WTC11 (cell line): ENCODE measurements at regions not wholly inside any gene's neighbourhood (a gene's known extent, or its start where the extent isn't known, plus 50 kb on each side); places are given as distances from the start of the nearest gene placed in this dataset.

ENCODE experiments used
- ATAC-seq: fragments of 200-7000 bp; cut with Tn5 transposase; 2 replicates; pipeline ENCODE4 v1.10.0; 2021; ENCODE audit warnings: mild to moderate bottlenecking, moderate library complexity
- CTCF ChIA-PET: fragments of 300-600 bp; sonication (Branson Sonifier 250); formaldehyde crosslinking; loops from one replicate; lab custom pipeline; 2021; ENCODE audit warnings: antibody characterized with exemption; lab: Charles Lee
- POLR2A ChIA-PET: fragments of 350-600 bp; sonication (Branson Sonifier 250); formaldehyde crosslinking; loops from one replicate; lab custom pipeline; 2021; ENCODE audit warnings: antibody characterized with exemption; lab: Charles Lee
- DNase-seq: peaks from one replicate; pipeline ENCODE4 v3.0.0; 2021; ENCODE audit warnings: low spot score
- H3K27ac Mint-ChIP-seq: 2 replicates; pipeline ENCODE4 v1.8.0; 2021; ENCODE audit warnings: mixed read lengths
- H3K27me3 Mint-ChIP-seq: 2 replicates; pipeline ENCODE4 v1.8.0; 2021; ENCODE audit warnings: low read depth, mild to moderate bottlenecking, moderate library complexity, mixed read lengths
- H3K36me3 Mint-ChIP-seq: 2 replicates; pipeline ENCODE4 v1.8.0; 2021; ENCODE audit warnings: mixed read lengths
- H3K4me1 Mint-ChIP-seq: 2 replicates; pipeline ENCODE4 v1.8.0; 2022; ENCODE audit warnings: mixed read lengths
- H3K4me3 Mint-ChIP-seq: 2 replicates; pipeline ENCODE4 v1.8.0; 2021; ENCODE audit warnings: mild to moderate bottlenecking, moderate library complexity, mixed read lengths
- H3K9me3 Mint-ChIP-seq: 2 replicates; pipeline ENCODE4 v1.8.0; 2021; ENCODE audit warnings: mixed read lengths
- CDX4 ChIP-seq: fragments of 250-450 bp; sonication (Bioruptor Pico); IDR thresholded peaks from 2 replicates; pipeline ENCODE4 v1.9.0; 2021; ENCODE audit warnings: moderate library complexity, mild to moderate bottlenecking, inconsistent platforms, borderline replicate concordance
- CREB1 ChIP-seq: sonication (generic); formaldehyde crosslinking; IDR thresholded peaks from 2 replicates; pipeline ENCODE4 v1.8.0; 2023; ENCODE audit warnings: mild to moderate bottlenecking, missing genetic modification reagents
- ELF4 ChIP-seq: sonication (generic); formaldehyde crosslinking; IDR thresholded peaks from 2 replicates; pipeline ENCODE4 v1.8.1; 2022; ENCODE audit warnings: low read depth, mild to moderate bottlenecking, moderate library complexity, missing genetic modification reagents
- FOXJ3 ChIP-seq: sonication (generic); formaldehyde crosslinking; IDR thresholded peaks from 2 replicates; pipeline ENCODE4 v1.9.0; 2021; ENCODE audit warnings: missing genetic modification reagents, mild to moderate bottlenecking, borderline replicate concordance
- FOXP4 ChIP-seq: sonication (generic); formaldehyde crosslinking; IDR thresholded peaks from 2 replicates; pipeline ENCODE4 v1.8.0; 2022; ENCODE audit warnings: mild to moderate bottlenecking, missing genetic modification reagents
- IRF1 ChIP-seq: sonication (generic); formaldehyde crosslinking; IDR thresholded peaks from 2 replicates; pipeline ENCODE4 v1.8.0; 2023; ENCODE audit warnings: missing genetic modification reagents
- IRF2 ChIP-seq: sonication (generic); formaldehyde crosslinking; IDR thresholded peaks from 2 replicates; pipeline ENCODE4 v1.8.0; 2022; ENCODE audit warnings: low read depth, missing genetic modification reagents, borderline replicate concordance
- JAZF1 ChIP-seq: fragments of 250-450 bp; sonication (Bioruptor Pico); IDR thresholded peaks from 2 replicates; pipeline ENCODE4 v1.9.0; 2021; ENCODE audit warnings: moderate library complexity, mild to moderate bottlenecking, inconsistent platforms
- JUN ChIP-seq: sonication (generic); formaldehyde crosslinking; IDR thresholded peaks from 2 replicates; pipeline ENCODE4 v1.8.0; 2023; ENCODE audit warnings: mild to moderate bottlenecking, missing genetic modification reagents
- MXD4 ChIP-seq: fragments of 250-450 bp; sonication (Bioruptor Pico); IDR thresholded peaks from 2 replicates; pipeline ENCODE4 v1.8.0; 2021; ENCODE audit warnings: mild to moderate bottlenecking, moderate library complexity, borderline replicate concordance
- NFYB ChIP-seq: sonication (generic); formaldehyde crosslinking; conservative IDR thresholded peaks from 2 replicates; pipeline ENCODE4 v1.8.0; 2022; ENCODE audit warnings: low read depth, missing genetic modification reagents
- NR1H2 ChIP-seq: sonication (generic); formaldehyde crosslinking; IDR thresholded peaks from 2 replicates; pipeline ENCODE4 v1.9.0; 2021; ENCODE audit warnings: mild to moderate bottlenecking, moderate library complexity, missing genetic modification reagents
- NR3C1 ChIP-seq: sonication (generic); formaldehyde crosslinking; conservative IDR thresholded peaks from 2 replicates; pipeline ENCODE4 v1.8.1; 2023; ENCODE audit warnings: low read depth, mild to moderate bottlenecking, missing genetic modification reagents
- PRDM15 ChIP-seq: sonication (generic); formaldehyde crosslinking; IDR thresholded peaks from 2 replicates; pipeline ENCODE4 v1.8.0; 2022; ENCODE audit warnings: missing genetic modification reagents
- RORB ChIP-seq: fragments of 250-450 bp; sonication (Bioruptor Pico); IDR thresholded peaks from 2 replicates; pipeline ENCODE4 v1.9.0; 2021; ENCODE audit warnings: mild to moderate bottlenecking
- USF2 ChIP-seq: sonication (generic); formaldehyde crosslinking; IDR thresholded peaks from 2 replicates; pipeline ENCODE4 v1.8.1; 2023; ENCODE audit warnings: mild to moderate bottlenecking, missing genetic modification reagents, moderate library complexity
- ZBTB21 ChIP-seq: sonication (generic); formaldehyde crosslinking; IDR thresholded peaks from 2 replicates; pipeline ENCODE4 v1.8.1; 2023; ENCODE audit warnings: mild to moderate bottlenecking, missing genetic modification reagents, borderline replicate concordance
- ZMAT4 ChIP-seq: fragments of 250-450 bp; sonication (Bioruptor Pico); IDR thresholded peaks from 2 replicates; pipeline ENCODE4 v1.9.0; 2021; ENCODE audit warnings: mild to moderate bottlenecking
- ZNF281 ChIP-seq: sonication (generic); formaldehyde crosslinking; IDR thresholded peaks from 2 replicates; pipeline ENCODE4 v1.8.0; 2023; ENCODE audit warnings: mild to moderate bottlenecking, missing genetic modification reagents
- ZNF317 ChIP-seq: sonication (generic); formaldehyde crosslinking; IDR thresholded peaks from 2 replicates; pipeline ENCODE4 v1.8.1; 2023; ENCODE audit warnings: low read depth, mild to moderate bottlenecking, moderate library complexity, missing genetic modification reagents, borderline replicate concordance
- ZNF396 ChIP-seq: fragments of 250-450 bp; sonication (Bioruptor Pico); IDR thresholded peaks from 2 replicates; pipeline ENCODE4 v1.8.0; 2021; ENCODE audit warnings: mild to moderate bottlenecking, moderate library complexity, borderline replicate concordance

GRCh38 chr6:99195986-99196655, 153.4 kb downstream of the FAXC start:
- TF ChIP-seq ZMAT4: no peak
- TF ChIP-seq IRF1: no peak
- no peak for TF ChIP-seq ZNF317 (CRISPR knock-in tag)
- TF ChIP-seq CDX4 (CRISPR knock-in tag): no peak
- TF ChIP-seq CREB1 (CRISPR knock-in tag): no peak
- no peak for TF ChIP-seq JUN (CRISPR knock-in tag)
- TF ChIP-seq ZNF281: no peak
- no peak for TF ChIP-seq NR3C1 (CRISPR knock-in tag)
- no peak for TF ChIP-seq JAZF1 (CRISPR knock-in tag)
- no peak for TF ChIP-seq USF2 (CRISPR knock-in tag)
- no peak for TF ChIP-seq MXD4 (CRISPR knock-in tag)
- no peak for TF ChIP-seq ELF4 (CRISPR knock-in tag)
- TF ChIP-seq FOXP4 (CRISPR knock-in tag): no peak
- no peak for TF ChIP-seq NFYB (CRISPR knock-in tag)
- TF ChIP-seq, all 79 proteins: peak for 0
- ChIA-PET CTCF (interaction anchor here (0.5 kb wide), 1 partner anchor 46 kb away, joined by 6 read pairs; no protein-coding TSS in a partner anchor), POLR2A (no interaction called here)
- DNase-seq: no peak
- H3K27me3 Mint-ChIP-seq: no peaks in the 10 kb centered on the region; the same call in 1 of the 2 replicates
- no peak for ATAC-seq
- no peak overlapping the region for H3K4me3 Mint-ChIP-seq
- H3K9me3 Mint-ChIP-seq: peaks cover 41% of the 10 kb centered on the region
- H3K27ac Mint-ChIP-seq: no peak overlapping the region
- H3K4me1 Mint-ChIP-seq: no peaks in the 10 kb centered on the region
- H3K36me3 Mint-ChIP-seq: peaks cover 9% of the 10 kb centered on the region; the same call in 1 of the 2 replicates

GRCh38 chr6:99192561-99192960, 156.9 kb downstream of the FAXC start:
- no peaks in the 10 kb centered on the region for H3K27me3 Mint-ChIP-seq
- POLR2A ChIA-PET: no interaction called here
- no peak for ATAC-seq
- TF ChIP-seq ZBTB21 (CRISPR knock-in tag) (no peak), IRF2 (no peak), NR1H2 (CRISPR knock-in tag) (no peak), PRDM15 (no peak), USF2 (CRISPR knock-in tag) (no peak), ZNF396 (CRISPR knock-in tag) (no peak), RORB (CRISPR knock-in tag) (no peak), NR3C1 (CRISPR knock-in tag) (no peak), FOXJ3 (CRISPR knock-in tag) (no peak), ZNF317 (CRISPR knock-in tag) (no peak)

More at GRCh38 chr6:99192561-99192960, 156.9 kb downstream of the FAXC start:
- H3K27ac Mint-ChIP-seq: no peak overlapping the region
- CTCF ChIA-PET: no interaction called here
- no peaks in the 10 kb centered on the region for H3K4me1 Mint-ChIP-seq
- no peak overlapping the region for H3K4me3 Mint-ChIP-seq
- H3K9me3 Mint-ChIP-seq: peaks cover 29% of the 10 kb centered on the region
- peaks cover 9% of the 10 kb centered on the region; the same call in 1 of the 2 replicates for H3K36me3 Mint-ChIP-seq
- DNase-seq: no peak
